Epithelial cell of esophagus (primary cell): ENCODE measurements at regions not wholly inside any gene's neighbourhood (a gene's known extent, or its start where the extent isn't known, plus 50 kb on each side); places are given as distances from the start of the nearest gene placed in this dataset.
"Not testable (repeated sequence)": the region's sequence is repeated elsewhere in the genome, so short reads cannot be mapped to it uniquely, and the experiment has no call there.

ENCODE experiments used
- DNase-seq: peaks from one replicate; pipeline ENCODE4 v3.0.0; 2010; ENCODE audit warnings: low read depth
- H3K4me3 ChIP-seq: 2 replicates; pipeline ENCODE4 v1.5.1; 2011; ENCODE audit warnings: mild to moderate bottlenecking, low read length, control low read depth
- CTCF ChIP-seq: IDR thresholded peaks from 2 replicates; pipeline ENCODE4 v1.5.1; 2011; ENCODE audit warnings: low read depth, mild to moderate bottlenecking, low read length, control low read depth, inconsistent platforms; ENCODE audit not compliant: insufficient read depth; ENCODE audit errors: missing control alignments

GRCh38 chr7:110448918-110449317, 642.0 kb upstream of the LRRN3 start:
- TF ChIP-seq CTCF: no peak
- DNase-seq: no peak
- no peak overlapping the region for H3K4me3 ChIP-seq

- no peak overlapping the region for H3K4me3 ChIP-seq
- DNase-seq: no peak
- no peak for TF ChIP-seq CTCF
Measured at GRCh38 chr7:110454713-110455112, 636.2 kb upstream of the LRRN3 start.

GRCh38 chr7:110461621-110462020, 629.3 kb upstream of the LRRN3 start:
- no peak for TF ChIP-seq CTCF
- H3K4me3 ChIP-seq: no peak overlapping the region
- no peak for DNase-seq

GRCh38 chr7:110470420-110470819, 620.5 kb upstream of the LRRN3 start:
- DNase-seq: no peak
- no peak overlapping the region for H3K4me3 ChIP-seq
- no peak for TF ChIP-seq CTCF

GRCh38 chr7:110472419-110472818, 618.5 kb upstream of the LRRN3 start:
- not testable (repeated sequence) for DNase-seq, H3K4me3 ChIP-seq

GRCh38 chr7:110480964-110481363, 610.0 kb upstream of the LRRN3 start:
- no peak for TF ChIP-seq CTCF
- no peak for DNase-seq
- H3K4me3 ChIP-seq: no peak overlapping the region

GRCh38 chr7:110483553-110483952, 607.4 kb upstream of the LRRN3 start:
- no peak for TF ChIP-seq CTCF
- no peak for DNase-seq
- H3K4me3 ChIP-seq: no peak overlapping the region

- DNase-seq: no peak
- TF ChIP-seq CTCF: no peak
- no peak overlapping the region for H3K4me3 ChIP-seq
Measured at GRCh38 chr7:110484356-110484755, 606.6 kb upstream of the LRRN3 start.
